ENCODE measurements at regions not wholly inside any gene's neighbourhood (a gene's known extent, or its start where the extent isn't known, plus 50 kb on each side); places are given as distances from the start of the nearest gene placed in this dataset.

- no peak overlapping the region for H3K4me3 ChIP-seq (ENCODE audit: low read depth, low read length)
- TF ChIP-seq CTCF (IDR thresholded peaks at IDR 0.05; ENCODE audit: low read depth, low read length), result no peak
These were observed 220.8 kb upstream of the PHYHIPL start for GRCh38 chr10:58955615-58956014.

- no peak overlapping the region for H3K4me3 ChIP-seq (ENCODE audit: low read depth, low read length)
- no peak for TF ChIP-seq CTCF (IDR thresholded peaks at IDR 0.05; ENCODE audit: low read depth, low read length)
These were observed 219.5 kb upstream of the PHYHIPL start for GRCh38 chr10:58956926-58957325.

- no peak for TF ChIP-seq CTCF (IDR thresholded peaks at IDR 0.05; ENCODE audit: low read depth, low read length)
- no peak overlapping the region for H3K4me3 ChIP-seq (ENCODE audit: low read depth, low read length)
These were observed 218.9 kb upstream of the PHYHIPL start for GRCh38 chr10:58957517-58957916.

GRCh38 chr10:58963101-58963534 lies 213.3 kb upstream of the PHYHIPL start:
- 0 out of 2 replicates have a peak, but pooled peaks have one; percentile 11 for TF ChIP-seq CTCF (IDR thresholded peaks at IDR 0.05; ENCODE audit: low read depth, low read length)
- H3K4me3 ChIP-seq (ENCODE audit: low read depth, low read length), result no peak overlapping the region

GRCh38 chr10:58963723-58964124 lies 212.7 kb upstream of the PHYHIPL start:
- no peak overlapping the region for H3K4me3 ChIP-seq (ENCODE audit: low read depth, low read length)

GRCh38 chr10:58965855-58966254 lies 210.6 kb upstream of the PHYHIPL start:
- no peak overlapping the region for H3K4me3 ChIP-seq (ENCODE audit: low read depth, low read length)
- no peak for TF ChIP-seq CTCF (IDR thresholded peaks at IDR 0.05; ENCODE audit: low read depth, low read length)

More at GRCh38 chr10:58963723-58964124, 212.7 kb upstream of the PHYHIPL start:
- TF ChIP-seq CTCF (IDR thresholded peaks at IDR 0.05; ENCODE audit: low read depth, low read length), result no peak

- TF ChIP-seq CTCF (IDR thresholded peaks at IDR 0.05; ENCODE audit: low read depth, low read length), result no peak
- no peak overlapping the region for H3K4me3 ChIP-seq (ENCODE audit: low read depth, low read length)
These were observed 208.7 kb upstream of the PHYHIPL start for GRCh38 chr10:58967551-58968388.

All from WI38 (cell line).